DOHH2 (cell line): ENCODE measurements at regions not wholly inside any gene's neighbourhood (a gene's known extent, or its start where the extent isn't known, plus 50 kb on each side); places are given as distances from the start of the nearest gene placed in this dataset.

ENCODE experiments used
- EZH2phosphoT487 ChIP-seq: fragments of 200-600 bp; sonication (generic); IDR thresholded peaks from 2 replicates; pipeline ENCODE4 v1.6.1; 2017; ENCODE audit warnings: borderline replicate concordance, mild to moderate bottlenecking, antibody characterized with exemption, low read length, moderate library complexity, mixed read lengths
- TF ChIP-seq, protein P1 (sequence below): fragments of 200-600 bp; sonication (generic); IDR thresholded peaks from one replicate; pipeline ENCODE4 v1.5.1; 2014; ENCODE audit warnings: antibody characterized with exemption, mild to moderate bottlenecking, low read depth, low read length; ENCODE audit not compliant: poor library complexity, severe bottlenecking

DNA sequence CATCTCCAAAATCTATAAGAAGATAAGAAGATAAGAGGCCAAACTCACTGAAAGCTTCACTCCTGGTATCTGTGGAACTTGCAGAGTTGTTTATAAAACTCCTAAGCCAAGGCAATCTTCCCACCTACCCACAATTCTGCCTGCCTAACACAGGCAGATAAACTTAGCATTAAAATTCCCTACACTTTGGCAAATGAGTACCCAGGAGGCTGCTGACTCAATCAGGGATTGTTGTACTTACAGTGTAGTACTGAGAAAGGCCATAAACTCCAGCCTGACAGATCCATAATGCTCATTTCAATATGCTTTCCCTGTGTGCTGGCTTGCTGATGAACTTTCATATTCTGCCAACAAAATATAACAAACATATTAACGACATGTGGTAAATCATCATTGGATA is 725.2 kb downstream of the BRINP1 start:
- TF ChIP-seq, protein P1, sequence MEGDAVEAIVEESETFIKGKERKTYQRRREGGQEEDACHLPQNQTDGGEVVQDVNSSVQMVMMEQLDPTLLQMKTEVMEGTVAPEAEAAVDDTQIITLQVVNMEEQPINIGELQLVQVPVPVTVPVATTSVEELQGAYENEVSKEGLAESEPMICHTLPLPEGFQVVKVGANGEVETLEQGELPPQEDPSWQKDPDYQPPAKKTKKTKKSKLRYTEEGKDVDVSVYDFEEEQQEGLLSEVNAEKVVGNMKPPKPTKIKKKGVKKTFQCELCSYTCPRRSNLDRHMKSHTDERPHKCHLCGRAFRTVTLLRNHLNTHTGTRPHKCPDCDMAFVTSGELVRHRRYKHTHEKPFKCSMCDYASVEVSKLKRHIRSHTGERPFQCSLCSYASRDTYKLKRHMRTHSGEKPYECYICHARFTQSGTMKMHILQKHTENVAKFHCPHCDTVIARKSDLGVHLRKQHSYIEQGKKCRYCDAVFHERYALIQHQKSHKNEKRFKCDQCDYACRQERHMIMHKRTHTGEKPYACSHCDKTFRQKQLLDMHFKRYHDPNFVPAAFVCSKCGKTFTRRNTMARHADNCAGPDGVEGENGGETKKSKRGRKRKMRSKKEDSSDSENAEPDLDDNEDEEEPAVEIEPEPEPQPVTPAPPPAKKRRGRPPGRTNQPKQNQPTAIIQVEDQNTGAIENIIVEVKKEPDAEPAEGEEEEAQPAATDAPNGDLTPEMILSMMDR, result no peak
- no peak for TF ChIP-seq EZH2phosphoT487
